Esophagus squamous epithelium (tissue), 5 donors: ENCODE measurements at regions not wholly inside any gene's neighbourhood (a gene's known extent, or its start where the extent isn't known, plus 50 kb on each side); places are given as distances from the start of the nearest gene placed in this dataset.

ENCODE experiments used
- DNase-seq: peaks from one replicate; lab custom pipeline; 2025; lab: John Stamatoyannopoulos, UW
- H3K27ac ChIP-seq, 4 donors: fragments of 200-600 bp; sonication (generic); one replicate each; pipeline ENCODE4 v1.5.1; 2016 to 2019; ENCODE audit warnings: mild to moderate bottlenecking in 1 of 4
- H3K27me3 ChIP-seq, 4 donors: fragments of 200-600 bp; sonication (generic); 1 replicate in 3 of 4; 2 replicates in 1 of 4; pipeline versions ENCODE4 v1.5.1 to v1.6.0; 2017 to 2021; ENCODE audit warnings: antibody characterized with exemption in 1 of 4
- H3K36me3 ChIP-seq, 3 donors: fragments of 200-600 bp; sonication (generic); one replicate each; pipeline ENCODE4 v1.5.1; 2016 to 2019
- H3K4me1 ChIP-seq, 3 donors: fragments of 200-600 bp; sonication (generic); one replicate each; pipeline ENCODE4 v1.5.1; 2017 to 2019
- H3K4me3 ChIP-seq, 4 donors: fragments of 200-600 bp; sonication (generic); 1 replicate in 3 of 4; 2 replicates in 1 of 4; pipeline ENCODE4 v1.5.1; 2016 to 2019; ENCODE audit warnings: mild to moderate bottlenecking in 2 of 4, moderate library complexity in 1 of 4
- H3K9me3 ChIP-seq, 3 donors: fragments of 200-600 bp; sonication (generic); one replicate each; pipeline ENCODE4 v1.5.1; 2016 to 2019
- POLR2A ChIP-seq, 4 donors: fragments of 450-650 bp; IDR thresholded peaks; one replicate each; pipeline ENCODE4 v1.6.1; 2017; ENCODE audit warnings: antibody characterized with exemption in 4 of 4, mild to moderate bottlenecking in 4 of 4, moderate library complexity in 3 of 4
- WGBS, 2 donors: methylation state at CpG; one replicate each; pipeline ENCODE4 v1.1.5; 2018; 5-methylcytosine and 5-hydroxymethylcytosine counted together
- intact Hi-C: fragments of 100-400 bp; cut with DNase I; formaldehyde crosslinking; loops from one replicate; pipeline ENCODE4 v1.15.0; 2022
- TF ChIP-seq, protein P1 (sequence below), 6 experiments: fragments of 450-650 bp in 4 of 6; fragments of 200-600 bp in 2 of 6; sonication (generic) in 2 of 6; IDR thresholded peaks; one replicate each; pipeline ENCODE4 v1.5.1; 2016 to 2019; ENCODE audit warnings: antibody characterized with exemption in 6 of 6, mild to moderate bottlenecking in 4 of 6, moderate library complexity in 4 of 6
- donor health status: DM: yes; HTN: yes; CAD: no.

DNA sequence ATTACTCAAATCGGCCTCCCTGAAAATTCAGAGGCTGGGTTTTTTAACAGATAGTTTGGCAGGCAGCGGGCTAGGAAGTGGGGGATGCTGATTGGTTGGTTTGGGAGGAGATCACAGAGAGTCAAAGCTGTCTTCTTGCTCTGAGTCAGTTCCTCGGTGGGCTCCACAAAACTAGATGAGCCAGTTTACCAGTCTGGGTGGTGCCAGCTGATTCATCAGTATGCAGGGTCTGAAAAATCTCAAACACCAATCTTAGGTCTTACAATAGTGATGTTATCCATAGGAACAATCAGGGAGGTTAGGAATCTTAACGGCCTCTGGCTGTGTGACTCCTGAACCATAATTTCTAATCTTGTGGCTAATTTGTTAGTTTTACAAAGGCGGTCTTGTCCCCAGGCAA lies 190.7 kb downstream of the C6orf118 start:
- intact Hi-C loops: no loop called here
- DNase-seq: no peak
- no peaks in the 10 kb centered on the region for H3K36me3 ChIP-seq
- H3K27me3 ChIP-seq: no peaks in the 10 kb centered on the region
- TF ChIP-seq POLR2A (IDR thresholded peaks at IDR 0.05): no peak
- TF ChIP-seq, protein P1, sequence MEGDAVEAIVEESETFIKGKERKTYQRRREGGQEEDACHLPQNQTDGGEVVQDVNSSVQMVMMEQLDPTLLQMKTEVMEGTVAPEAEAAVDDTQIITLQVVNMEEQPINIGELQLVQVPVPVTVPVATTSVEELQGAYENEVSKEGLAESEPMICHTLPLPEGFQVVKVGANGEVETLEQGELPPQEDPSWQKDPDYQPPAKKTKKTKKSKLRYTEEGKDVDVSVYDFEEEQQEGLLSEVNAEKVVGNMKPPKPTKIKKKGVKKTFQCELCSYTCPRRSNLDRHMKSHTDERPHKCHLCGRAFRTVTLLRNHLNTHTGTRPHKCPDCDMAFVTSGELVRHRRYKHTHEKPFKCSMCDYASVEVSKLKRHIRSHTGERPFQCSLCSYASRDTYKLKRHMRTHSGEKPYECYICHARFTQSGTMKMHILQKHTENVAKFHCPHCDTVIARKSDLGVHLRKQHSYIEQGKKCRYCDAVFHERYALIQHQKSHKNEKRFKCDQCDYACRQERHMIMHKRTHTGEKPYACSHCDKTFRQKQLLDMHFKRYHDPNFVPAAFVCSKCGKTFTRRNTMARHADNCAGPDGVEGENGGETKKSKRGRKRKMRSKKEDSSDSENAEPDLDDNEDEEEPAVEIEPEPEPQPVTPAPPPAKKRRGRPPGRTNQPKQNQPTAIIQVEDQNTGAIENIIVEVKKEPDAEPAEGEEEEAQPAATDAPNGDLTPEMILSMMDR (IDR thresholded peaks at IDR 0.05): no peak
- H3K4me3 ChIP-seq: no peak overlapping the region
- H3K4me1 ChIP-seq: no peaks in the 10 kb centered on the region
- peaks cover 0 to 6% (median 0%) of the 10 kb centered on the region in 3 donors for H3K9me3 ChIP-seq
- H3K27ac ChIP-seq: no peak overlapping the region
- 69 to 77% methylated on average over 5 of the region's 5 CpGs for WGBS, 2 donors

DNA sequence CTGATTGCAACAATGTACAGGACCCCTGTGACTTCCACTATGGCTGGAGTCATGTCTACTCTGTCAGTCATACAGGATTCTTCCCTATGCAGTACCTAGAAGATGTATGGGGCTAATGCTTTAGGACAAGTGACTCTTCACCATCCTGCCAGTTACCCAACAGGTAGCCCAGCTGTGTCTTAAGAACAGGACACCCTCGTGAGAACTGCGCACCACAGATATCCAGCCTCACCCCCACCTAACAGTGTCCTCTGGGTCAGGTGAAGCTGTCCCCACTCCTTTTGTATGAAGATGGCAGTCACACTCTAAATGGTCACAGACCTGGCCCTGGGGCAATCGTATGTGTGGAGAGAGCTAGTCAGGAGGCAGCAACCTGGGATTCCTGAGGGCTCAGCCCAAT lies 191.6 kb downstream of the C6orf118 start:
- H3K27ac ChIP-seq: no peak overlapping the region
- 92% methylated on average over 2 of the region's 3 CpGs; no CpG with 5 or more reads in 1 of the 2 donors for WGBS, 2 donors
- TF ChIP-seq, protein P1 (IDR thresholded peaks at IDR 0.05): no peak
- no peak for TF ChIP-seq POLR2A (IDR thresholded peaks at IDR 0.05)

DNA sequence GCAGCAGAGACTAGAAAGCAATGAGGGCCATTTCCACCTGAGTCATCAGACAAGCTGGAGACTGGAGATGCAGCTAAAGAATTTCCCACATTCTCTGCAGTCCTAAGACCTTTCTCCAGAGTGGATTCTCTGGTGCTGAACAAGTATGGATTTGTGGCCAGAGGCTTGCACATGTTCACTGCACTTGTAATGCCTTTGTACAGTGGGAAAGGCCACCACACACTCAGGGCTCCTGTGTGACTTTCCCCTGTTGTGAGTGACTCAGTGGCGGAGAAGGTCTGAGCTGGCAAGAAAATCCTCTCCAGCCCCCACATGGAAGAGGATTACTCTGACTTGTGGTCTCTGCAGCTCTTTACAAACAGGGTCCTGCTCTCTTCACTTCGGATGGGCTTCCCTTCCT lies 192.3 kb downstream of the C6orf118 start:
- no peaks in the 10 kb centered on the region for H3K36me3 ChIP-seq
- 40 to 80% methylated on average over 1 to 2 of the region's 2 CpGs for WGBS, 2 donors

More for the DNA sequence above, 191.6 kb downstream of the C6orf118 start:
- intact Hi-C loops: no loop called here
- Histone ChIP-seq H3K4me3 (no peak overlapping the region), H3K9me3 (peaks cover 0 to 10% (median 0%) of the 10 kb centered on the region in 3 donors), H3K36me3 (no peaks in the 10 kb centered on the region), H3K4me1 (no peaks in the 10 kb centered on the region), H3K27me3 (no peaks in the 10 kb centered on the region)
- DNase-seq: no peak

GRCh38 chr6:165110860-165111259 lies 198.5 kb downstream of the C6orf118 start:
- H3K4me3 ChIP-seq: no peak overlapping the region
- no peak for DNase-seq
- 82 to 90% methylated on average over 1 of the region's 1 CpG for WGBS, 2 donors
- H3K36me3 ChIP-seq: no peaks in the 10 kb centered on the region
- intact Hi-C loops: no loop called here
- H3K9me3 ChIP-seq: peaks cover 0 to 10% (median 0%) of the 10 kb centered on the region in 3 donors
- H3K27ac ChIP-seq: no peak overlapping the region
- H3K27me3 ChIP-seq: no peaks in the 10 kb centered on the region
- no peak for TF ChIP-seq POLR2A (IDR thresholded peaks at IDR 0.05)
- TF ChIP-seq, protein P1 (IDR thresholded peaks at IDR 0.05): no peak
- H3K4me1 ChIP-seq: no peaks in the 10 kb centered on the region

More for the DNA sequence above, 192.3 kb downstream of the C6orf118 start:
- Histone ChIP-seq H3K27me3 (no peaks in the 10 kb centered on the region), H3K4me1 (no peaks in the 10 kb centered on the region), H3K4me3 (no peak overlapping the region), H3K9me3 (peaks cover 0 to 10% (median 0%) of the 10 kb centered on the region in 3 donors), H3K27ac (no peak overlapping the region)
- DNase-seq: no peak
- intact Hi-C loops: no loop called here
- TF ChIP-seq POLR2A (IDR thresholded peaks at IDR 0.05): no peak
- TF ChIP-seq, protein P1 (IDR thresholded peaks at IDR 0.05): no peak

- H3K9me3 ChIP-seq: peaks cover 0 to 6% (median 0%) of the 10 kb centered on the region in 3 donors
- no peak for TF ChIP-seq POLR2A (IDR thresholded peaks at IDR 0.05)
- TF ChIP-seq, protein P1 (IDR thresholded peaks at IDR 0.05): no peak
- H3K4me1 ChIP-seq: no peaks in the 10 kb centered on the region
- no peaks in the 10 kb centered on the region for H3K36me3 ChIP-seq
- 72 to 79% methylated on average over 5 of the region's 5 CpGs for WGBS, 2 donors
- DNase-seq: no peak
- H3K4me3 ChIP-seq: no peak overlapping the region
- no peaks in the 10 kb centered on the region for H3K27me3 ChIP-seq
- no peak overlapping the region for H3K27ac ChIP-seq
- intact Hi-C loops: no loop called here
Measured at GRCh38 chr6:165109011-165109410, 200.4 kb downstream of the C6orf118 start.
